ENCODE measurements at regions not wholly inside any gene's neighbourhood (a gene's known extent, or its start where the extent isn't known, plus 50 kb on each side); places are given as distances from the start of the nearest gene placed in this dataset.

DNA sequence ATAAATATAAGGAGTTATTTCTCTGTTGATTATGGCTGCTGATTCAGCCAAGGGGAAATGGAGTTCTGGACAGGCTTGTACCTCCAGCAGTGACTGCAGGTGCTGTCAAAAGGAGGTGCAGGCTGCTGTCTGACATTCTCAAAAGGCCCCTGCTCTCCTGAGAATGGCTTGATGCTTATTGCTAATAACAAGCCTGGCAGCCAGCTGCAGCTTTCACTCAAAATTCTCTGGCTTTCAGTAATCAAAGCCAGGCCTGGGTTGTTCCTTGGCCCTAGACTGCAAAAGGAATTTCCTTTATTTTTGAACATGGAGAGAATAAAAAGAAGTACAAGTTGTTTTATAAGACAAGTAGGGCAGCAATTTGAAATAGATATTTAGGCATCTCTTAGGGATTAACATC is 575.9 kb downstream of the MID1IP1 start:
- TF ChIP-seq, protein P1, sequence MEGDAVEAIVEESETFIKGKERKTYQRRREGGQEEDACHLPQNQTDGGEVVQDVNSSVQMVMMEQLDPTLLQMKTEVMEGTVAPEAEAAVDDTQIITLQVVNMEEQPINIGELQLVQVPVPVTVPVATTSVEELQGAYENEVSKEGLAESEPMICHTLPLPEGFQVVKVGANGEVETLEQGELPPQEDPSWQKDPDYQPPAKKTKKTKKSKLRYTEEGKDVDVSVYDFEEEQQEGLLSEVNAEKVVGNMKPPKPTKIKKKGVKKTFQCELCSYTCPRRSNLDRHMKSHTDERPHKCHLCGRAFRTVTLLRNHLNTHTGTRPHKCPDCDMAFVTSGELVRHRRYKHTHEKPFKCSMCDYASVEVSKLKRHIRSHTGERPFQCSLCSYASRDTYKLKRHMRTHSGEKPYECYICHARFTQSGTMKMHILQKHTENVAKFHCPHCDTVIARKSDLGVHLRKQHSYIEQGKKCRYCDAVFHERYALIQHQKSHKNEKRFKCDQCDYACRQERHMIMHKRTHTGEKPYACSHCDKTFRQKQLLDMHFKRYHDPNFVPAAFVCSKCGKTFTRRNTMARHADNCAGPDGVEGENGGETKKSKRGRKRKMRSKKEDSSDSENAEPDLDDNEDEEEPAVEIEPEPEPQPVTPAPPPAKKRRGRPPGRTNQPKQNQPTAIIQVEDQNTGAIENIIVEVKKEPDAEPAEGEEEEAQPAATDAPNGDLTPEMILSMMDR (IDR thresholded peaks at IDR 0.05 in 8 of 11, conservative IDR thresholded peaks at IDR 0.05 in 3 of 11): no peak
- TF ChIP-seq POLR2A (IDR thresholded peaks at IDR 0.05) (no peak), POLR2AphosphoS5 (IDR thresholded peaks at IDR 0.05) (no peak)

All from spleen (tissue), 7 donors.